ENCODE measurements at regions not wholly inside any gene's neighbourhood (a gene's known extent, or its start where the extent isn't known, plus 50 kb on each side); places are given as distances from the start of the nearest gene placed in this dataset.

DNA sequence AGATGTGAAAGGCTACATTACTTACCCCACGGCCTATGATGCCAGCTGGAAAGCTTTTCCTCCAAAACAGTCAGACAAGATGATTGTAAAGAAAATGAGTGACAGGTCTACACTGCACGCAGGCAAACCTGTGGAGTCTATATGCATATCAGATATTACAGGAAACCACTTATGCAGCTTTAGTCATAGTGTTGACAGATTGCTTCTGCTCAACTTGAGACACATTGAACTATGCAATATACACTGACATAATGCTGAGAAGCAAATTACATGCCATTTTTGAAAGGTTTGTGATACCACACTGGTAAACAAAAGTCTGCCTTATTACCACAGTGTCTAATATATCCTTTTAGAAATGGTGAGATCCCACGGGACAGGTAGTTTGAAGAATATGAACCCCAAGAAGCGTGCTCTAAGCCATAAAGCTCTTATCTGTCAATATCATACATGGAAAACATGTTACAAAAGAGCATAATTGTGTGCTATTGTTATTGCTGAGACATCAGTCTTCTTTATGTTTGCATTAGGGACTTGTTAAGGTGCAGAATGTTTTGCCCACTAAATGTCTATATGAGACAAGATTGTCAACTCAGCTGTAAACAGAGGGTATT, 1835.8 kb upstream of the TENM3 start:
- DNase-seq (ENCODE audit: low read depth, low spot score): no peak
- TF ChIP-seq ZNF274 (IDR thresholded peaks at IDR 0.05; ENCODE audit: low read depth, low read length) (no peak), SUZ12 (IDR thresholded peaks at IDR 0.05; ENCODE audit: extremely low read depth, insufficient read depth, insufficient read length) (no peak), YY1 (IDR thresholded peaks at IDR 0.05; ENCODE audit: insufficient read depth, insufficient read length) (no peak)
- H3K9ac ChIP-seq (ENCODE audit: insufficient read length, low read depth): no peak overlapping the region
- H3K9me3 ChIP-seq (ENCODE audit: insufficient read depth, low read length): no peaks in the 10 kb centered on the region
- H3K27me3 ChIP-seq (ENCODE audit: insufficient read depth, insufficient read length): no peaks in the 10 kb centered on the region
- no peaks in the 10 kb centered on the region for H3K36me3 ChIP-seq (ENCODE audit: insufficient read depth, insufficient read length, low read length)
- no peak overlapping the region for H3K4me3 ChIP-seq (ENCODE audit: insufficient read length, low read depth)
- no peaks in the 10 kb centered on the region for H3K4me1 ChIP-seq (ENCODE audit: insufficient read depth, insufficient read length)

DNA sequence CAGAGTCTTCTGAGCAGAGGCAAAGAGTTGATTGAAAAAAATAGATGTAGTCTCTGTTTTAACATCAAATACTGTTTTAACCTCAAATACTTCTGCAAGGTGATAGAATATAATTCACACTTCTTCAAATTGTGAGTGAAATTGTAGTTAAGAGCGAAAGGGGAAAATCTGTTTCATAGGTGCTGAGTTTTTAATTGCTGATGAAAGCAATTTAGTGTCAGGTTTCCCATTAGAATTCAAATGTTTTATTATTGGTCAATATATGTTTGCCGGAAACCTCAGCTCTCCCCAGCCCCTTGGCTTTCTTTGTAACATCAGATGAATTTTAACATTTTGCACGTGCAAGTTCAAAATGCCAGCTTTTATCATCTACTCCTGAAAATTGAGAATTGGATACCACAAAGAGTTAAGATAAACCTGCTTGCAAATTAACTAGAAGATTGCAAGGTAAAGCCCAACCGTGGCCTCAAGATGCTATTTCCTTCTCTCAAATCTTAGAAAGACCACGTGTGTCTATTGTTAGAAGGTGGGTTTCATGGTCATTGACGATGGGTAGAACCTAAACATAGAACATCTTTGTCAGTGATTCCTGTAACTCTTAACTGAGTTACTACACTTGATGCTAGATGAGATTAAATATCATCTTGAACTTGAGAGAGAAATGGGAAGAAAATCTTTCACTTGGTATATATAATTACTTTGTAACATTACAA, 1824.2 kb upstream of the TENM3 start:
- Histone ChIP-seq H3K9me3 (ENCODE audit: insufficient read depth, low read length) (no peaks in the 10 kb centered on the region), H3K27me3 (ENCODE audit: insufficient read depth, insufficient read length) (no peaks in the 10 kb centered on the region), H3K9ac (ENCODE audit: insufficient read length, low read depth) (no peak overlapping the region), H3K4me3 (ENCODE audit: insufficient read length, low read depth) (no peak overlapping the region), H3K36me3 (ENCODE audit: insufficient read depth, insufficient read length, low read length) (no peaks in the 10 kb centered on the region), H3K4me1 (ENCODE audit: insufficient read depth, insufficient read length) (no peaks in the 10 kb centered on the region)
- no peak for TF ChIP-seq YY1 (IDR thresholded peaks at IDR 0.05; ENCODE audit: insufficient read depth, insufficient read length)
- no peak for TF ChIP-seq ZNF274 (IDR thresholded peaks at IDR 0.05; ENCODE audit: low read depth, low read length)
- TF ChIP-seq SUZ12 (IDR thresholded peaks at IDR 0.05; ENCODE audit: extremely low read depth, insufficient read depth, insufficient read length): no peak
- no peak for DNase-seq (ENCODE audit: low read depth, low spot score)

DNA sequence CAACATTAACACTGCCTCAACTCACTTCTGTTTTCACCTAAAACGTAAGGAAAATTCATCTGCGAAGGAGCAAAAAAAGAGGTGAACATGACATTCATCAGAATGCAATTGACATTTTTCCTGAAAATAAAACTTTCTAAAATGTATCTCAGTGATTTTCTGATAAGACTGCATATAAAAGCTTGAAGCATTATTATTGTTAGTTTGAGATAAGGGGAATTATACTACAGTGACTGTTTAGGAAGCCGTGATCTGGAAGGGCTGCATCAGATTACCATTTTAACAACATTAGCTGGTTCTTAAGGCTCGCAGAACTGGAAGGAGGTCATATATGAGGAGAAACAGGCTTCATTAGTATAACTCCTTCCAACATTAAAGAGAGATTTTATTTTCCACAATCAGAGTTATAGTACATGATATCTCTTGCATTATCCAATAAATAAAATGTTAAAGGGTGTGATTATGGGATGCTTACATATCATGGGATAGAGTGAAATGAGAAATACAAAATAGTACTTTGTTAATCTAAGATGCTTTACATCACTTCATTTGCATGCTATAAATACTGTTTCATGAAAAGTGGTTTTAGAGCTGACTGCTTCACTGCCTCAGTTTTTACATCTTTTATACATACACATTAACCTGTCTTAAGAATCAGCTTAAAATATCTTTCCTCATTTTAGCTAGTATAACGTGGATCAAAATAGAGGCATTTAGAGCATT, 1820.1 kb upstream of the TENM3 start:
- H3K9me3 ChIP-seq (ENCODE audit: insufficient read depth, low read length): no peaks in the 10 kb centered on the region
- H3K4me3 ChIP-seq (ENCODE audit: insufficient read length, low read depth): no peak overlapping the region
- no peaks in the 10 kb centered on the region for H3K4me1 ChIP-seq (ENCODE audit: insufficient read depth, insufficient read length)
- no peak overlapping the region for H3K9ac ChIP-seq (ENCODE audit: insufficient read length, low read depth)
- DNase-seq (ENCODE audit: low read depth, low spot score): no peak
- TF ChIP-seq YY1 (IDR thresholded peaks at IDR 0.05; ENCODE audit: insufficient read depth, insufficient read length) (no peak), ZNF274 (IDR thresholded peaks at IDR 0.05; ENCODE audit: low read depth, low read length) (no peak)
- H3K27me3 ChIP-seq (ENCODE audit: insufficient read depth, insufficient read length): no peaks in the 10 kb centered on the region
- H3K36me3 ChIP-seq (ENCODE audit: insufficient read depth, insufficient read length, low read length): no peaks in the 10 kb centered on the region

DNA sequence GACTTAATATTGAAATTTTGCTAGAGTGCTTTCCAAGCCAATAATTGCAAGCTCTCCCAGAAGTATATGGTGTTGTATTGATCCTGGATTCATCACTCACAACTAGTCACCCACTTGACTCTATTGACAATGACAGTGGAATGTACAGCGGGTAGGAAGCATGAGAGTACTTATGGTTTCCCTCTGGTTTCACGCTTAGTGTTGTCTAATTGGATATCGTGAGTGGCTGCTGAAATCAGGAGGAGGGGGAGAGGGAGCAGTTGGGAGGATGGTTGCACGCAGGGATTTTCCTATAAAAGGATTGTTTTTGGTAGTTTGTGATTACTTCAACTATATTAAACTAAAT, 1819.5 kb upstream of the TENM3 start:
- TF ChIP-seq YY1 (IDR thresholded peaks at IDR 0.05; ENCODE audit: insufficient read depth, insufficient read length) (no peak), SUZ12 (IDR thresholded peaks at IDR 0.05; ENCODE audit: extremely low read depth, insufficient read depth, insufficient read length) (no peak), ZNF274 (IDR thresholded peaks at IDR 0.05; ENCODE audit: low read depth, low read length) (no peak)
- Histone ChIP-seq H3K36me3 (ENCODE audit: insufficient read depth, insufficient read length, low read length) (no peaks in the 10 kb centered on the region), H3K9ac (ENCODE audit: insufficient read length, low read depth) (no peak overlapping the region), H3K4me3 (ENCODE audit: insufficient read length, low read depth) (no peak overlapping the region), H3K9me3 (ENCODE audit: insufficient read depth, low read length) (no peaks in the 10 kb centered on the region), H3K27me3 (ENCODE audit: insufficient read depth, insufficient read length) (no peaks in the 10 kb centered on the region), H3K4me1 (ENCODE audit: insufficient read depth, insufficient read length) (no peaks in the 10 kb centered on the region)
- no peak for DNase-seq (ENCODE audit: low read depth, low spot score)

DNA sequence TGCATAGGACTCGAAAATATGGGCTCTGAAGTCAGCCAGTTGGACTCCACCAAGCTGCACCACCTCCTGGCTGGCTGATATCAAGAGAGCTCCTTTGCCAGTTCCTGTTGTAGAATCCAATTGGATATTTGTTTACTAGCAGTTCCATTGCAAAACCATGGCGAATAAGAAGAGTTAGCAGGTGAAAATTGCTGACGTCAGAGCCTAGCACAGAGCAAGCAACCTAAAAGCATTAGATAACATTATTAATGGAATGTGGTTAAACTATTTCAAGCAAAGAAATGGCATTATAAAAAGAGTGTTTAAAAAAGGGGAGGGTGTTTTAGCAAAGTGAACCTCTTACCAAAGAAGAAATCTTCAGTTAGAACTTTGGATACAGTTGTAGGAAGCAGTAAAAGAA, 1816.3 kb upstream of the TENM3 start:
- Histone ChIP-seq H3K4me3 (ENCODE audit: insufficient read length, low read depth) (no peak overlapping the region), H3K9ac (ENCODE audit: insufficient read length, low read depth) (no peak overlapping the region), H3K4me1 (ENCODE audit: insufficient read depth, insufficient read length) (no peaks in the 10 kb centered on the region), H3K36me3 (ENCODE audit: insufficient read depth, insufficient read length, low read length) (no peaks in the 10 kb centered on the region), H3K9me3 (ENCODE audit: insufficient read depth, low read length) (no peaks in the 10 kb centered on the region), H3K27me3 (ENCODE audit: insufficient read depth, insufficient read length) (no peaks in the 10 kb centered on the region)
- DNase-seq (ENCODE audit: low read depth, low spot score): no peak
- no peak for TF ChIP-seq ZNF274 (IDR thresholded peaks at IDR 0.05; ENCODE audit: low read depth, low read length)

DNA sequence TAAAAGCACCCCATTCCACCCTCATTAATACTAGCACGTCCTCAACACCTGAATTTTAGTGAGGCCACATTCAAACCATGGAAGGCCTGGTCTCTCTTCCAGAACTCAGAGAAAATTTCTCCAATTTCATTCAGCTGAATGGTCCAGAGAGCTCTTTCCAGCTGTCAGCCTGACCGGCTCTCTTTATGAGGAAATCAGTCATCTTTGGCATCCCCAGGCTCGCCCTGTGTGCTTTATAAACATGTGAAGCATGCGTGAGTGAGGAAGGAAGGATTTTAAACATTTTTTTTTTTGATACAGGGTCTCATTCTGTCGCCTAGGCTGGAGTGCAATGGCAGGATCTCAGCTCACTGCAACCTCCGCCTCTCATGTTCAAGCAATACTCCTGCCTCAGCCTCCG, 1812.9 kb upstream of the TENM3 start:
- H3K27me3 ChIP-seq (ENCODE audit: insufficient read depth, insufficient read length): no peaks in the 10 kb centered on the region
- no peaks in the 10 kb centered on the region for H3K4me1 ChIP-seq (ENCODE audit: insufficient read depth, insufficient read length)
- no peak for TF ChIP-seq SUZ12 (IDR thresholded peaks at IDR 0.05; ENCODE audit: extremely low read depth, insufficient read depth, insufficient read length)
- H3K9me3 ChIP-seq (ENCODE audit: insufficient read depth, low read length): no peaks in the 10 kb centered on the region
- H3K36me3 ChIP-seq (ENCODE audit: insufficient read depth, insufficient read length, low read length): no peaks in the 10 kb centered on the region
- H3K4me3 ChIP-seq (ENCODE audit: insufficient read length, low read depth): no peak overlapping the region
- no peak overlapping the region for H3K9ac ChIP-seq (ENCODE audit: insufficient read length, low read depth)
- DNase-seq (ENCODE audit: low read depth, low spot score): no peak

DNA sequence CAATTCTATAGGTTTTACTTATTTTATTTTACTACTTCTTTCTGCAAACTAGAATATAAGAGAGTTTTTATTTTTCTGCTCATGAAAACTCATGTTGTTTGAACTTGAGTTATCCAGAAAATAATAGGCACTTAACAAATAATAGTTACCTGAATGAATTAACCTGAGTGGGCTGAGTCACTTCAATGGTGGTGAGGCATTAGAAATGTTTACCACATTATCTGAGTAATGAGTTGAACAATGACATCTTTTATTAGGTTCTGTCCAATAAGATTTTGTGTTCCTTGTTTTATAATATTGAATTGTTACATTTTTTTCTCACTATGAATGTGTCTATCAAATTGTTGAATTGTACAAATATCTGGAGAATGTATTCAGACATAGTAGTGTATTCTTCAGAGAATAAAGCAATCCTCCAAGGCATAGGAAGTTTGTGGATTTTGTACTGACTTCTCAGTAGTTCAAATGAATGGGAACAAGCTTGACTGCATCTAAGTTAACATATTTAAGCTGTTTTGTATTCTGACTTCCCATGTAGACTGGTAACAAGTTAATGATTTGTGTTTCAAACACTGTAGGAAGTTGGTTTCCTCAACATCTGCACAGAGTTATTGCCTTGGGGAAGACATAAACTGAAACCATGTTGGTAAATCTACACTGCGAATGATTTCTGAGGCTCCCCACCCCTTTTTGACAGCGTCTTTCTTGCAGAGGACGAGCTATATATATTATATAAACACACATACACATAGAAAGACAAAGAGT, 1808.9 kb upstream of the TENM3 start:
- TF ChIP-seq SUZ12 (IDR thresholded peaks at IDR 0.05; ENCODE audit: extremely low read depth, insufficient read depth, insufficient read length): no peak
- TF ChIP-seq YY1 (IDR thresholded peaks at IDR 0.05; ENCODE audit: insufficient read depth, insufficient read length): no peak
- TF ChIP-seq ZNF274 (IDR thresholded peaks at IDR 0.05; ENCODE audit: low read depth, low read length): no peak
- no peaks in the 10 kb centered on the region for H3K9me3 ChIP-seq (ENCODE audit: insufficient read depth, low read length)
- no peaks in the 10 kb centered on the region for H3K27me3 ChIP-seq (ENCODE audit: insufficient read depth, insufficient read length)
- no peak for DNase-seq (ENCODE audit: low read depth, low spot score)
- no peaks in the 10 kb centered on the region for H3K4me1 ChIP-seq (ENCODE audit: insufficient read depth, insufficient read length)
- no peaks in the 10 kb centered on the region for H3K36me3 ChIP-seq (ENCODE audit: insufficient read depth, insufficient read length, low read length)
- no peak overlapping the region for H3K9ac ChIP-seq (ENCODE audit: insufficient read length, low read depth)
- H3K4me3 ChIP-seq (ENCODE audit: insufficient read length, low read depth): no peak overlapping the region

Measured in NT2/D1 (cell line).